ENCODE measurements at regions not wholly inside any gene's neighbourhood (a gene's known extent, or its start where the extent isn't known, plus 50 kb on each side); places are given as distances from the start of the nearest gene placed in this dataset.

- Mint-ChIP-seq H3K27ac (no peak overlapping the region), H3K36me3 (ENCODE audit: low read depth) (no peaks in the 10 kb centered on the region), H3K4me1 (ENCODE audit: low read depth) (no peaks in the 10 kb centered on the region), H3K27me3 (no peaks in the 10 kb centered on the region), H3K4me3 (no peak overlapping the region), H3K9me3 (no peaks in the 10 kb centered on the region)
- CTCF ChIA-PET, result no interaction called here
- intact Hi-C loops (cut with micrococcal nuclease), result no loop called here
- POLR2A ChIA-PET, result no interaction called here
- ATAC-seq (no peak), DNase-seq (no peak)
- TF ChIP-seq CTCF (IDR thresholded peaks at IDR 0.05), result no peak
Observed at GRCh38 chrX:146238173-146238572, 420.5 kb downstream of the SLITRK2 start.

- no peak for ATAC-seq
- no peaks in the 10 kb centered on the region for H3K9me3 Mint-ChIP-seq
- ChIA-PET POLR2A (no interaction called here), CTCF (no interaction called here)
- H3K27me3 Mint-ChIP-seq, result no peaks in the 10 kb centered on the region
- H3K27ac Mint-ChIP-seq, result no peak overlapping the region
- H3K4me1 Mint-ChIP-seq (ENCODE audit: low read depth), result no peaks in the 10 kb centered on the region
- no peak for TF ChIP-seq CTCF (IDR thresholded peaks at IDR 0.05)
- DNase-seq, result no peak
- H3K4me3 Mint-ChIP-seq, result no peak overlapping the region
- intact Hi-C loops (cut with micrococcal nuclease), result no loop called here
- no peaks in the 10 kb centered on the region for H3K36me3 Mint-ChIP-seq (ENCODE audit: low read depth)
Observed at GRCh38 chrX:146241902-146242301, 424.3 kb downstream of the SLITRK2 start.

GRCh38 chrX:146243041-146243440, 425.4 kb downstream of the SLITRK2 start:
- Mint-ChIP-seq H3K27ac (no peak overlapping the region), H3K36me3 (ENCODE audit: low read depth) (no peaks in the 10 kb centered on the region), H3K4me1 (ENCODE audit: low read depth) (no peaks in the 10 kb centered on the region), H3K4me3 (no peak overlapping the region), H3K27me3 (no peaks in the 10 kb centered on the region), H3K9me3 (no peaks in the 10 kb centered on the region)
- TF ChIP-seq CTCF (IDR thresholded peaks at IDR 0.05), result no peak
- DNase-seq, result no peak
- ChIA-PET POLR2A (no interaction called here), CTCF (no interaction called here)
- ATAC-seq, result no peak
- intact Hi-C loops (cut with micrococcal nuclease), result no loop called here

GRCh38 chrX:146259207-146259606, 441.6 kb downstream of the SLITRK2 start:
- CTCF ChIA-PET, result no interaction called here

GRCh38 chrX:146264763-146265375, 447.2 kb downstream of the SLITRK2 start:
- Mint-ChIP-seq H3K9me3 (no peaks in the 10 kb centered on the region), H3K27me3 (no peaks in the 10 kb centered on the region), H3K4me1 (ENCODE audit: low read depth) (no peaks in the 10 kb centered on the region), H3K27ac (no peak overlapping the region), H3K4me3 (no peak overlapping the region), H3K36me3 (ENCODE audit: low read depth) (no peaks in the 10 kb centered on the region)
- ChIA-PET POLR2A (no interaction called here), CTCF (no interaction called here)
- no peak for TF ChIP-seq CTCF (IDR thresholded peaks at IDR 0.05)
- DNase-seq, result no peak
- ATAC-seq, result no peak
- intact Hi-C loops (cut with micrococcal nuclease), result no loop called here

More at GRCh38 chrX:146259207-146259606, 441.6 kb downstream of the SLITRK2 start:
- Mint-ChIP-seq H3K4me3 (no peak overlapping the region), H3K27me3 (no peaks in the 10 kb centered on the region), H3K9me3 (peaks cover 1% of the 10 kb centered on the region), H3K27ac (no peak overlapping the region), H3K4me1 (ENCODE audit: low read depth) (no peaks in the 10 kb centered on the region), H3K36me3 (ENCODE audit: low read depth) (no peaks in the 10 kb centered on the region)
- POLR2A ChIA-PET, result no interaction called here
- no peak for TF ChIP-seq CTCF (IDR thresholded peaks at IDR 0.05)
- intact Hi-C loops (cut with micrococcal nuclease), result no loop called here
- DNase-seq (no peak), ATAC-seq (no peak)

All from activated CD8-positive, alpha-beta T cell treated with anti-CD3 and anti-CD28 coated beads for 36 hours (primary cell).